ENCODE measurements at regions not wholly inside any gene's neighbourhood (a gene's known extent, or its start where the extent isn't known, plus 50 kb on each side); places are given as distances from the start of the nearest gene placed in this dataset.

- Histone ChIP-seq H4K20me1 (ENCODE audit: insufficient read depth) (peaks cover 16% of the 10 kb centered on the region), H3F3A (replicated peaks; ENCODE audit: insufficient read depth) (no peaks in the 10 kb centered on the region), H3K4me1 (ENCODE audit: control insufficient read depth in 1 of 2, insufficient read depth in 2 of 2, low read depth in 1 of 2, low read length in 1 of 2) (peaks cover 0 to 4% of the 10 kb centered on the region in 2 experiments; a peak in 2 of 4 replicates), H3K27ac (ENCODE audit: low read depth in 2 of 2, low read length in 1 of 2) (no peak overlapping the region), H3K9me3 (no peaks in the 10 kb centered on the region), H3K4me2 (no peak overlapping the region), H3K9ac (no peak overlapping the region), H3K36me3 (replicated peaks in 1 of 2; ENCODE audit: control insufficient read depth in 1 of 2, insufficient read depth in 2 of 2, low read length in 1 of 2) (peaks cover 0 to 3% of the 10 kb centered on the region in 2 experiments), H3K9me2 (no peaks in the 10 kb centered on the region), H2AFZ (ENCODE audit: low read depth) (no peak overlapping the region), H3K4me3 (ENCODE audit: low read depth in 2 of 2, low read length in 1 of 2) (no peak overlapping the region), H3K27me3 (ENCODE audit: insufficient read depth) (no peaks in the 10 kb centered on the region), H3K79me2 (ENCODE audit: insufficient read depth) (no peaks in the 10 kb centered on the region)
- TF ChIP-seq FOSL2 (IDR thresholded peaks at IDR 0.05; ENCODE audit: borderline replicate concordance, low read depth): no peak
- no peak for TF ChIP-seq TCF12 (IDR thresholded peaks at IDR 0.05)
- no peak for TF ChIP-seq RCOR1 (IDR thresholded peaks at IDR 0.05; ENCODE audit: low read length)
- no peak for TF ChIP-seq MEF2A (IDR thresholded peaks at IDR 0.05; ENCODE audit: borderline replicate concordance, low read depth)
- TF ChIP-seq USF2 (IDR thresholded peaks at IDR 0.05; ENCODE audit: borderline replicate concordance, low read depth, low read length): no peak
- ChIA-PET CTCF (no interaction called here), POLR2A (interaction anchor here (0.6 kb wide), 1 partner anchor 10 kb away, joined by 5 read pairs; no protein-coding TSS in a partner anchor)
- WGBS (ENCODE audit: low lambda C conversion rate): 94% methylated on average over 1 of the region's 2 CpGs
- no peak for DNase-seq
Measured at GRCh38 chr3:44100298-44100695, 141.4 kb upstream of the TOPAZ1 start.

GRCh38 chr3:44104043-44104442 is 137.6 kb upstream of the TOPAZ1 start:
- ChIA-PET CTCF (no interaction called here), POLR2A (no interaction called here)
- Histone ChIP-seq H3F3A (replicated peaks; ENCODE audit: insufficient read depth) (no peaks in the 10 kb centered on the region), H3K4me1 (ENCODE audit: control insufficient read depth in 1 of 2, insufficient read depth in 2 of 2, low read depth in 1 of 2, low read length in 1 of 2) (peaks cover 4 to 5% of the 10 kb centered on the region in 2 experiments; a peak in 2 of 4 replicates), H2AFZ (ENCODE audit: low read depth) (no peak overlapping the region), H3K9me2 (no peaks in the 10 kb centered on the region), H3K4me2 (no peak overlapping the region), H3K79me2 (ENCODE audit: insufficient read depth) (no peaks in the 10 kb centered on the region), H3K9me3 (no peaks in the 10 kb centered on the region), H3K9ac (no peak overlapping the region), H3K27me3 (ENCODE audit: insufficient read depth) (no peaks in the 10 kb centered on the region), H3K4me3 (ENCODE audit: low read depth in 2 of 2, low read length in 1 of 2) (no peak overlapping the region), H3K36me3 (replicated peaks in 1 of 2; ENCODE audit: control insufficient read depth in 1 of 2, insufficient read depth in 2 of 2, low read length in 1 of 2) (peaks cover 0 to 3% of the 10 kb centered on the region in 2 experiments), H3K27ac (ENCODE audit: low read depth in 2 of 2, low read length in 1 of 2) (peak overlapping the region in 1 of 2 experiments; percentile 19; a peak in 1 of 4 replicates), H4K20me1 (ENCODE audit: insufficient read depth) (peaks cover 18% of the 10 kb centered on the region)
- no peak for DNase-seq
- WGBS (ENCODE audit: low lambda C conversion rate): 88% methylated on average over 2 of the region's 2 CpGs
- no peak for TF ChIP-seq JUND (IDR thresholded peaks at IDR 0.05)
- TF ChIP-seq REST (IDR thresholded peaks at IDR 0.05; ENCODE audit: low read depth, low read length): no peak
- TF ChIP-seq TAF1 (IDR thresholded peaks at IDR 0.05; ENCODE audit: borderline replicate concordance, low read depth, low read length): no peak
- no peak for TF ChIP-seq NRF1 (IDR thresholded peaks at IDR 0.05; ENCODE audit: low read depth, low read length)
- no peak for TF ChIP-seq TCF12 (IDR thresholded peaks at IDR 0.05)
- TF ChIP-seq RAD21 (IDR thresholded peaks at IDR 0.05; ENCODE audit: low read length): no peak
- no peak for TF ChIP-seq YY1 (IDR thresholded peaks at IDR 0.05; ENCODE audit: low read depth)
- no peak for TF ChIP-seq RCOR1 (IDR thresholded peaks at IDR 0.05; ENCODE audit: low read length)
